ENCODE measurements at regions not wholly inside any gene's neighbourhood (a gene's known extent, or its start where the extent isn't known, plus 50 kb on each side); places are given as distances from the start of the nearest gene placed in this dataset.

GRCh38 chr5:164010900-164011299 is 505.5 kb downstream of the MAT2B start:
- TF ChIP-seq CTCF (IDR thresholded peaks at IDR 0.05) (no peak), POLR2A (IDR thresholded peaks at IDR 0.05) (no peak)
